ENCODE measurements at regions not wholly inside any gene's neighbourhood (a gene's known extent, or its start where the extent isn't known, plus 50 kb on each side); places are given as distances from the start of the nearest gene placed in this dataset.

DNA sequence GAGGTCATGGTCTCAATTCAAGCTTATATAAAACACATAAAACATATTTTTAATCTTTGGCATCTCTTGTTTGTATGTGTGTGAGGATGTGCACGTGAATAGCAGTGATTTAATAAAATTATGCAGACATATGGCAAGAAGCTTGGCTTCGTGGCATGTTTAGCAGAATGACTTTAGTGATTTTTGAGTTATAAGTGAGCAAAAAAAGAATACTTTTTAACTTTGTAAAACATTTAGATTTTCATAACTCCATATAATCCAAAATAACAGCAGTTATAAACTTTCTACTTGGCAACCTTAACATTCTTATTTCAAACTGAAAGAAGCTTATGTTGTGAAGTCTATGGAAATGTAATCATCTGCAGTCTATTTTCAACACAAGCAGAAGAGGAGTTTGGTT, 120.6 kb downstream of the SLITRK1 start:
- TF ChIP-seq ZZZ3 (IDR thresholded peaks at IDR 0.05; ENCODE audit: control insufficient read depth, insufficient read length, low read depth) (no peak), ZNF622 (IDR thresholded peaks at IDR 0.05) (no peak), CEBPB (IDR thresholded peaks at IDR 0.05; ENCODE audit: borderline replicate concordance in 1 of 2, low read depth in 2 of 2, low read length in 2 of 2) (no peak), MXI1 (IDR thresholded peaks at IDR 0.05; ENCODE audit: low read depth, low read length) (no peak), POLR2AphosphoS2 (IDR thresholded peaks at IDR 0.05; ENCODE audit: low read depth, low read length) (no peak), TCF12 (IDR thresholded peaks at IDR 0.05; ENCODE audit: low read depth, low read length) (no peak), RFX5 (IDR thresholded peaks at IDR 0.05; ENCODE audit: low read depth, low read length) (no peak)
- TF ChIP-seq, protein P1, sequence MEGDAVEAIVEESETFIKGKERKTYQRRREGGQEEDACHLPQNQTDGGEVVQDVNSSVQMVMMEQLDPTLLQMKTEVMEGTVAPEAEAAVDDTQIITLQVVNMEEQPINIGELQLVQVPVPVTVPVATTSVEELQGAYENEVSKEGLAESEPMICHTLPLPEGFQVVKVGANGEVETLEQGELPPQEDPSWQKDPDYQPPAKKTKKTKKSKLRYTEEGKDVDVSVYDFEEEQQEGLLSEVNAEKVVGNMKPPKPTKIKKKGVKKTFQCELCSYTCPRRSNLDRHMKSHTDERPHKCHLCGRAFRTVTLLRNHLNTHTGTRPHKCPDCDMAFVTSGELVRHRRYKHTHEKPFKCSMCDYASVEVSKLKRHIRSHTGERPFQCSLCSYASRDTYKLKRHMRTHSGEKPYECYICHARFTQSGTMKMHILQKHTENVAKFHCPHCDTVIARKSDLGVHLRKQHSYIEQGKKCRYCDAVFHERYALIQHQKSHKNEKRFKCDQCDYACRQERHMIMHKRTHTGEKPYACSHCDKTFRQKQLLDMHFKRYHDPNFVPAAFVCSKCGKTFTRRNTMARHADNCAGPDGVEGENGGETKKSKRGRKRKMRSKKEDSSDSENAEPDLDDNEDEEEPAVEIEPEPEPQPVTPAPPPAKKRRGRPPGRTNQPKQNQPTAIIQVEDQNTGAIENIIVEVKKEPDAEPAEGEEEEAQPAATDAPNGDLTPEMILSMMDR (IDR thresholded peaks at IDR 0.05 in 2 of 3, conservative IDR thresholded peaks at IDR 0.05 in 1 of 3; ENCODE audit: control insufficient read depth in 2 of 3, extremely low read depth in 1 of 3, insufficient read depth in 1 of 3, low read depth in 3 of 3, low read length in 3 of 3): no peak
- TF ChIP-seq, protein P2, sequence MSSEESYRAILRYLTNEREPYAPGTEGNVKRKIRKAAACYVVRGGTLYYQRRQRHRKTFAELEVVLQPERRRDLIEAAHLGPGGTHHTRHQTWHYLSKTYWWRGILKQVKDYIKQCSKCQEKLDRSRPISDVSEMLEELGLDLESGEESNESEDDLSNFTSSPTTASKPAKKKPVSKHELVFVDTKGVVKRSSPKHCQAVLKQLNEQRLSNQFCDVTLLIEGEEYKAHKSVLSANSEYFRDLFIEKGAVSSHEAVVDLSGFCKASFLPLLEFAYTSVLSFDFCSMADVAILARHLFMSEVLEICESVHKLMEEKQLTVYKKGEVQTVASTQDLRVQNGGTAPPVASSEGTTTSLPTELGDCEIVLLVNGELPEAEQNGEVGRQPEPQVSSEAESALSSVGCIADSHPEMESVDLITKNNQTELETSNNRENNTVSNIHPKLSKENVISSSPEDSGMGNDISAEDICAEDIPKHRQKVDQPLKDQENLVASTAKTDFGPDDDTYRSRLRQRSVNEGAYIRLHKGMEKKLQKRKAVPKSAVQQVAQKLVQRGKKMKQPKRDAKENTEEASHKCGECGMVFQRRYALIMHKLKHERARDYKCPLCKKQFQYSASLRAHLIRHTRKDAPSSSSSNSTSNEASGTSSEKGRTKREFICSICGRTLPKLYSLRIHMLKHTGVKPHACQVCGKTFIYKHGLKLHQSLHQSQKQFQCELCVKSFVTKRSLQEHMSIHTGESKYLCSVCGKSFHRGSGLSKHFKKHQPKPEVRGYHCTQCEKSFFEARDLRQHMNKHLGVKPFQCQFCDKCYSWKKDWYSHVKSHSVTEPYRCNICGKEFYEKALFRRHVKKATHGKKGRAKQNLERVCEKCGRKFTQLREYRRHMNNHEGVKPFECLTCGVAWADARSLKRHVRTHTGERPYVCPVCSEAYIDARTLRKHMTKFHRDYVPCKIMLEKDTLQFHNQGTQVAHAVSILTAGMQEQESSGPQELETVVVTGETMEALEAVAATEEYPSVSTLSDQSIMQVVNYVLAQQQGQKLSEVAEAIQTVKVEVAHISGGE (CRISPR knock-in tag; IDR thresholded peaks at IDR 0.05): no peak
- TF ChIP-seq, protein P3, sequence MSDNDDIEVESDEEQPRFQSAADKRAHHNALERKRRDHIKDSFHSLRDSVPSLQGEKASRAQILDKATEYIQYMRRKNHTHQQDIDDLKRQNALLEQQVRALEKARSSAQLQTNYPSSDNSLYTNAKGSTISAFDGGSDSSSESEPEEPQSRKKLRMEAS (IDR thresholded peaks at IDR 0.05; ENCODE audit: low read depth, low read length): no peak
- TF ChIP-seq, protein P4, sequence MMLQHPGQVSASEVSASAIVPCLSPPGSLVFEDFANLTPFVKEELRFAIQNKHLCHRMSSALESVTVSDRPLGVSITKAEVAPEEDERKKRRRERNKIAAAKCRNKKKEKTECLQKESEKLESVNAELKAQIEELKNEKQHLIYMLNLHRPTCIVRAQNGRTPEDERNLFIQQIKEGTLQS (IDR thresholded peaks at IDR 0.05; ENCODE audit: borderline replicate concordance, extremely low read depth, low read depth, low read length): no peak

Measured in GM12878 (cell line).